NCI-H2196 treated with DMSO at 0.1 percent for 48 hours (cell line): ENCODE measurements at regions not wholly inside any gene's neighbourhood (a gene's known extent, or its start where the extent isn't known, plus 50 kb on each side); places are given as distances from the start of the nearest gene placed in this dataset.
"Not testable (repeated sequence)": the region's sequence is repeated elsewhere in the genome, so short reads cannot be mapped to it uniquely, and the experiment has no call there.

Source experiments
- DNase-seq: peaks from one replicate; lab custom pipeline; 2025; ENCODE audit not compliant: unreplicated experiment; lab: John Stamatoyannopoulos, UW

GRCh38 chr2:195572895-195573683, 83.9 kb upstream of the SLC39A10 start:
- no peak for DNase-seq

- no peak for DNase-seq
Observed at GRCh38 chr2:195570329-195570728, 86.7 kb upstream of the SLC39A10 start.

GRCh38 chr2:195569255-195569654, 87.8 kb upstream of the SLC39A10 start:
- DNase-seq: no peak

GRCh38 chr2:195564625-195565135, 92.3 kb upstream of the SLC39A10 start:
- DNase-seq: not testable (repeated sequence)

- DNase-seq: no peak
Observed at GRCh38 chr2:195563857-195564512, 93.0 kb upstream of the SLC39A10 start.

- DNase-seq: no peak
Observed at GRCh38 chr2:195562570-195563566, 94.2 kb upstream of the SLC39A10 start.

GRCh38 chr2:195561116-195561921, 95.7 kb upstream of the SLC39A10 start:
- DNase-seq: no peak

- no peak for DNase-seq
Observed at GRCh38 chr2:195560209-195560895, 96.7 kb upstream of the SLC39A10 start.

GRCh38 chr2:195559431-195559914, 97.6 kb upstream of the SLC39A10 start:
- no peak for DNase-seq

GRCh38 chr2:195555971-195556370, 101.1 kb upstream of the SLC39A10 start:
- DNase-seq: no peak

GRCh38 chr2:195552581-195552980, 104.4 kb upstream of the SLC39A10 start:
- no peak for DNase-seq

- DNase-seq: no peak
Observed at GRCh38 chr2:195548198-195548940, 108.7 kb upstream of the SLC39A10 start.

- DNase-seq: not testable (repeated sequence)
Observed at GRCh38 chr2:195547268-195547840, 109.7 kb upstream of the SLC39A10 start.

- DNase-seq: no peak
Observed at GRCh38 chr2:195545811-195546210, 111.2 kb upstream of the SLC39A10 start.

GRCh38 chr2:195543902-195544894, 112.8 kb upstream of the SLC39A10 start:
- DNase-seq: no peak

GRCh38 chr2:195543063-195543462, 114.0 kb upstream of the SLC39A10 start:
- DNase-seq: no peak

- no peak for DNase-seq
Observed at GRCh38 chr2:195542067-195542466, 115.0 kb upstream of the SLC39A10 start.
